SIG-M5 treated with dmso at 0.1 percent for 504 hours (cell line): ENCODE measurements at regions not wholly inside any gene's neighbourhood (a gene's known extent, or its start where the extent isn't known, plus 50 kb on each side); places are given as distances from the start of the nearest gene placed in this dataset.

Experiments used
- DNase-seq: peaks from one replicate; lab custom pipeline; 2025; ENCODE audit not compliant: unreplicated experiment; lab: John Stamatoyannopoulos, UW

DNA sequence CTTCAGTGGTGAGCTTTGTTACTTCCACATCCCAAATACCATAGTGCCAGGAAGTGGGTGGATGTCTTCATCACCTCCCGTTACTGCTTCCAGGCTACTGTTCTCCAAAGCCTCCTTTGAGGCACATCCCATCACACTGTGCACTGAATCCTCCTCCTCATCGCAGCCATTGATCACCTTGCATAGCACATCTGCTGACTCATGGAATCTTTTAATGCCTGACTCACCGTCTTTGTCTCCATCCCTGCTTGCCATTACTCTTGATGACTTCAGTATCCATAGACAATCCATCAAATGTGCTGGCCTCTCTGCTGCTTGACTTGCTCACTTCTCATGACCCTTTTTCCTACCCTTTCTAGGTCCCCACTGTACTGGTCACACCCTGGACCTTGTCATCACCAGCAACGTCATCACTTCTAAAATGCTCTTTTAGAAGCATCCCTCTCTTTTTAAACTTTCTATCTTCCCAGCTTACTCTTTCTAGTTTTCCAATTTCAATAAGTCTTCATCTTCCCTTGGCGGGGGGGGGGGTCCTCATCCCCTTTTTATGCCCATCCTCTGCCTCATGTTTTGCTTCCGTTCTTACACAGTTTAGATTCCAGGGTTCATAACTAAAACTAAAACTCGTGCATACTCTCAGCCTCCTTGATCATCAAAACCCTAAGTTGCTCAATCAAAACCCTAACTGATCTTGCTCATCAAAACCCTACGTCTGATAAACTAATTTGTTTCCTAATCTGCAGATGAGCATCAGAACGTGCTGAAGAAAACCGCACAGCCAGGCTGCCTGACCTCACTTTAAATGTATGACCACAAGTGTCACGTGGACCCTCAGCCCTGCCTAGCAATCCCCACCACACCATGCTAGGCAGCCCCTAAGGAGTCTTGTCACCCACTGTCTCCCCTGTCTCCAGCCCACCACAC is 289.7 kb upstream of the ZFHX3 start:
- DNase-seq, result no peak

- no peak for DNase-seq
Observed at GRCh38 chr16:73329358-73330286, 281.7 kb upstream of the ZFHX3 start.

DNA sequence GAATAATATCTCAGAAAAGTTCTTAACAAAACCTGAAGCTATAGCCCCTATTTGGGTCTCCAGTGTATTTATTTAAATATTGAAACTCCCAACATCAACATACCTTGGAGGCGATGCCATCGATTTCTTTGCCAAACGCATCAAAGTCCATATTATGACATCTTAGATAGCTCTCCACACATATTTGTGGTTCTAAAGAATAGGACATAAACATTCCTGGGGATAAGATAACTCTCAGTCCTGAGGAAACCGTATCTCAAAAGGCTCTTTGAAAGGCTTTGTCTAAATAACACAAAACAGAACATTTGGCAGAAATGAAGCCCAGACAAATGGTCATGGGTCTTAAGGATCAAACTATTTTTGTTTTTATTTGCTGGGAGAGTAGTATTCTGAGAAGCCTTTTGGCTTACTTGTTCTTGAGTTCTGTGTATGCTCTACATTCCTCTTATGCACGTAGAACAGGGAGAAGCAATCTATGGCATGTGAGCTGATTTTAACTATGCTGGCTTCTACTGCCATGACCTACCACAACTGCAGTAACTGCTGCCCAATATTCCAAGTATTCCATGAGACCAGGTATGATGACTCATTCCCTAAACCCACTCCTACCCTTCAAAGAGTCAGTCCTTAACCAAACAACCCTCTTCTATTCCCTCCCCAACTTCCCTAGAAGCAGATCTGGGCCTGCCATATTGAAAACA is 279.0 kb upstream of the ZFHX3 start:
- no peak for DNase-seq

DNA sequence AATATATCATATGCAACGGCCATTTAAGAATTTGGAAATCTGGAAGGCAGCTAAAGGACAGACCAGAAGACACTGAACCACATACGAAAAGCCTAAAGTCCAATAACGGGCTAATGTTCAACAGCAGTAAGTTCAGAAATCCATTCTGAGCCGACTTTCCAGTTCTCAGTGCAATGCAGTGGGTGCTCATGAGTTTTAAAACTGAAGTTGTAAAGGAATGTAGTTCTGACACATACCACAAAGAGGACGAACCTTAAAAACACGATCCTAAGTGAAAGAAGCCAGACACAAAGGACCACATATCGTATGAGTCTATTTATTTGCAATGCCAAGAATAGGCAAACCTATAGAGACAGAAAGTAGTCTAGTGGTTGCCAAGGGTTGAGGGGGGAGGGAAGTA is 278.3 kb upstream of the ZFHX3 start:
- DNase-seq, result no peak

- no peak for DNase-seq
Observed at GRCh38 chr16:73323880-73324279, 276.0 kb upstream of the ZFHX3 start.

DNA sequence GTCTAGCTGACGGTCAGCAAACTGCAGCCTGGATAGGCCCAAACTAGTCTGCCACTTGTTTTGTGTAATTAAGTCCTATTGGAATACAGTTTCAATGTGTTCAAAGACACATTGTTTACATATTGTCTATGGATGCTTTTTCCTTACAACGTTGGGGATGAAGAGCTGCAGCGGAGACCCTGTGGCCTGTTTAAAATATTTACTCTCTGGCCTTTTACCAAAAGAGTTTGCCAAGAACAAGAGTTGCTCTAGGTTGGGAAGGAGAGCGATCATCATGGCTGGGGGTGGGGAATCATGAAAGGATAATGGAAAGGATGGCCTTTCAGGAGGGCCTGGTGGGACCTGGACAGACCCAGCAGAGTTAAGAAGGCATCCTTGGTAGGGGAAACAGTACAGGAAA is 274.9 kb upstream of the ZFHX3 start:
- DNase-seq, result no peak

- no peak for DNase-seq
Observed at GRCh38 chr16:73321853-73322252, 273.9 kb upstream of the ZFHX3 start.

DNA sequence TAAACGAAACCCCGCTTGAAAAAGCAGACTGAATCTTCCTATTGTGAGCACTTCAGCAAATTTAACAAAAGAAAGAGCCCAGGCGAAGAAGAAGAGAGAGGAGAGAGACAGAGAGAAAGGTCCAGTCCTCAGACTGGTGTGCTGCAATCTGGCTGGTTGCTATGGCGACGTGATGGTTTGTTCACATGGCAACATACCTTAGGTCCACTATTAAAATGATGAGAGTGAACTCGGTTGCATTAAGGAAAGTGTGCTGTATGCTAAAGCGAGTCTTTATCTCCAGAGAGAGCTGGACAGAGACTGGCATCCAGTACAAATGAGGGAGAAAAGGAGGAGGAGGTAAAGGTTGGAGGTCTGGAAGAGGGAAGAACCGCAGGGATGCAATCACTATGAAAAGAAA is 271.8 kb upstream of the ZFHX3 start:
- no peak for DNase-seq

DNA sequence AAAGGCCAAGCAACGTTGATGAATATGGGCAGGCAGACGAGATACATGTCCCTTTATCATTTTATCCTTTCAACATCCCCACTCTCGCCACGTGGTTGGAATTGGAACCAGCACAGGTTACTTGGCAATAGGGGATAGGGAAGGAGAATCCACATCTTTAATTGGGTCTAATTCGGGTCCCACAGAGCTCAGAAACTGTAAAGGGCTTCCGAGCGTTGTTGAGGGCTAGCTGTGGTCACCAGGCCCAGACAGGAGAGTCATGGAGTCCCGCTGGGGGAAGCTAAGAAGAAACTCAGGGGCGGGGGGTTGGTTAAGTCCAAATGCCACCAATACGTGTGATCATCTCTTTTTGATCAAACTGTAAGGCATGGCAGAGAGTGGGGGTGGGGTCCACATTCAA is 271.3 kb upstream of the ZFHX3 start:
- DNase-seq, result no peak

GRCh38 chr16:73317321-73317857 is 269.5 kb upstream of the ZFHX3 start:
- DNase-seq, result no peak

- DNase-seq, result no peak
Observed at GRCh38 chr16:73315645-73316044, 267.7 kb upstream of the ZFHX3 start.

- DNase-seq, result no peak
Observed at GRCh38 chr16:73313950-73314349, 266.0 kb upstream of the ZFHX3 start.

- DNase-seq, result no peak
Observed at GRCh38 chr16:73311857-73312723, 264.2 kb upstream of the ZFHX3 start.

GRCh38 chr16:73308771-73309170 is 260.8 kb upstream of the ZFHX3 start:
- DNase-seq, result no peak

- DNase-seq, result no peak
Observed at GRCh38 chr16:73306901-73307413, 259.0 kb upstream of the ZFHX3 start.

DNA sequence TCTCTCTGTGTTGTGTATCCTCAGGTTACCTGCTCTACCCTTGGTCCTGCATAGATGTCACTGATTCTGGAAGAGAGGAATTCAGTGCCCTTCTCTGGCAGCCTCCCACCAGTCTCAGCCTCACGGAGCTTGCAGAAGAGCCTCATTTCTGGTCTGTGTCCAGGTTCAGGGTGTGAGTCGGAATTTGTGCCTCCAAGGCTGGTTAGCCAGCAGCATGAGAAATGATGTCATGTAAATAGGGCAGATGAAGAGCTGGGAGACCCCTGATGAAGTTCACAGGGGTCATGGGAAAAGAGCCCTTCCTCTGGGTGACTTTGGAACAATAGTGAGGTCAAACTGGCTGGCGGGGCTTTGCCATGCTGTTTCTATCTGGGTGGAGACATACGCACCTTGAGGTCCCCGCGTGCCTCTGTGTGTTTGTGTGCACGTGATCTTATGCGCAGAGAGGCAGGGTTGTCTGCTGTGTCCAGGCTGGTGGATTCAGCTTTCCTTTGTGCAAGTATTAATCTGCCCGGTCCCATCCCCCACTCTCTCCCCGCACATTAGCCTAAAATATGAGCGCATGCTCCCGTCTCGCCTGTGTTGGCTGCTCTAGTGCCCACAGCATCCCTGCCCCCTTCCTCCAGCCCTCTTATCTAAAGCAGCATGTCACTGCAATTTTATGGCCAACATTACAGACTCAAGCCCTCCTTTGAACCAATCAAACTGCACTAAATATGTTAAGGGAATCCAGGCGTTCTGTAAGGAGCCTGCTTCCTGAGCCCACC is 256.3 kb upstream of the ZFHX3 start:
- DNase-seq, result no peak

DNA sequence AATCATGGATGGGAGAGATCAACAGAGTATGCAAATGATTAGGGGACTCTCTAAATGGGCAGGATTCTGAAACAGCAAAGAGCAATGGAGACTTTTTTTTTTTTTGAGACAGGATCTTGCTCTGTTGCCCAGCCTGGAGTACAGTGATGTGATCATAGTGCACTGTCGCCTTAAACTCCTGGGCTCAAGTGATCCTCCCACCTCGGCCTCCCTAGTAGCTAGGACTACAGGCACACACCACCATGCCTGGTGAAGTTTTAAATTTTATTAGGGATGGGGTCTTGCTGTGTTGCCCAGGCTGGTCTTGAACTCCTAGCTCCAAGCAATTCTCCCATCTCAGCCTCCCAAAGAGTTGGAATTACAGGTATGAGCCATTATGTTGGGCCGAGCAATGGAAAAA is 255.0 kb upstream of the ZFHX3 start:
- DNase-seq, result no peak

GRCh38 chr16:73301984-73302383 is 254.1 kb upstream of the ZFHX3 start:
- DNase-seq, result no peak

DNA sequence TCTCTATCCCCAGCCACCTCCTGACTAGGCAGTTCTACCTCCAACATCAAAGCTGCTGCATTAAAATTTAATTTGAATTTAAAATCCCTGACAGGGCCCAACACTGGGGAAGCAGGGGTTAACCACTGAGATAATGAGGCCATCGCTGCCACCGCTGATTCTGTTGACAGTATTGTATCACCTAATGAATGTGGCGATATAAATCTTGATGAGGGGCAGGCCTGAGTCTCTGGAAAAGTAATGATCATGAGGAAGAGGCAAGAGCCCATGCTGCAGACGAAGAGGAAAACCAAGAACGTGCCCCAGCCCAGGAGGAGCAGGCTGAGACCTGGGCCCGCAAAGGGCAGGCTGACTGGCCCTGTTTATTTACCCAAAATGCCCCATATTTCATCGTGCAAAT is 251.4 kb upstream of the ZFHX3 start:
- no peak for DNase-seq
